Endothelial cell of umbilical vein (primary cell): ENCODE measurements at regions not wholly inside any gene's neighbourhood (a gene's known extent, or its start where the extent isn't known, plus 50 kb on each side); places are given as distances from the start of the nearest gene placed in this dataset.

Source experiments
- EZH2 ChIP-seq: IDR thresholded peaks from 2 replicates; pipeline ENCODE4 v1.6.1; 2012; ENCODE audit warnings: borderline replicate concordance, low read depth, mild to moderate bottlenecking, moderate library complexity, low read length, inconsistent platforms; ENCODE audit not compliant: severe bottlenecking
- FOS ChIP-seq: IDR thresholded peaks from 2 replicates; pipeline ENCODE4 v1.6.1; 2011; ENCODE audit warnings: mild to moderate bottlenecking, low read length, moderate library complexity, borderline replicate concordance; ENCODE audit not compliant: insufficient read depth
- GATA2 ChIP-seq: IDR thresholded peaks from 2 replicates; pipeline ENCODE4 v1.7.0; 2011; ENCODE audit warnings: low read depth, mild to moderate bottlenecking, moderate library complexity, mixed read lengths, low read length; ENCODE audit not compliant: insufficient read length, insufficient read depth
- MYC ChIP-seq: IDR thresholded peaks from one replicate; pipeline ENCODE4 v1.6.1; 2011; ENCODE audit warnings: mild to moderate bottlenecking, low read depth, low read length
- POLR2A ChIP-seq: IDR thresholded peaks from 2 replicates; pipeline ENCODE4 v1.6.1; 2012; ENCODE audit warnings: low read depth, mild to moderate bottlenecking, control low read depth, low read length
- POLR2AphosphoS5 ChIP-seq: IDR thresholded peaks from 2 replicates; pipeline ENCODE4 v1.6.1; 2012; ENCODE audit warnings: low read depth, mild to moderate bottlenecking, control low read depth, low read length, moderate library complexity; ENCODE audit not compliant: insufficient read depth
- TF ChIP-seq, protein P1 (sequence below), 2 donors: IDR thresholded peaks; 1 replicate in 1 of 2; 2 replicates in 1 of 2; pipeline ENCODE4 v1.5.1; 2011; ENCODE audit warnings: low read length in 2 of 2, mild to moderate bottlenecking in 2 of 2, moderate library complexity in 2 of 2, control low read depth in 1 of 2, inconsistent platforms in 1 of 2, low read depth in 1 of 2; ENCODE audit not compliant: insufficient read depth in 1 of 2; ENCODE audit errors: extremely low read depth in 1 of 2
- TF ChIP-seq, protein P2 (sequence below): IDR thresholded peaks from 2 replicates; pipeline ENCODE4 v1.6.1; 2011; ENCODE audit not compliant: insufficient read depth, insufficient read length

DNA sequence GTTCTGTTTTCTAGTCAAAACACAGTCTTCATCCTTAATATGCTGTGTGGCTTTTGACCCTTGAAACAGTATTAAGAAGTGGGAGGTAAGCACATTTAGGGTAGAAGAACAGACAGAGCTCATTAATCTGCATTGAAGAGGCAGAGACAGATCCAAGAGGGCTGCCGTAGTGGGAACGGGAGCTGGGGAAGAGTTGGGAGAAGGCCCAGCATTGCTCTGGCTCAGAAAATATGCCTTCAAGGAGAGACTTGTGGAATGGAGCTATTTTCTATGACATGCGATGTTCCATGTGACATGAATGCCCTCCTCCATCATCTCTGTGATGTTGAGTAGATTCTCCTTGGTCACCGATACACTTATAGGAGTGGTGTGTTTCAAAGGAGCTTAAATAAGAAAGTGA is 273.3 kb upstream of the BOD1L1 start:
- TF ChIP-seq POLR2AphosphoS5 (no peak), EZH2 (no peak), POLR2A (no peak), MYC (no peak), GATA2 (no peak), FOS (no peak)
- TF ChIP-seq, protein P1, sequence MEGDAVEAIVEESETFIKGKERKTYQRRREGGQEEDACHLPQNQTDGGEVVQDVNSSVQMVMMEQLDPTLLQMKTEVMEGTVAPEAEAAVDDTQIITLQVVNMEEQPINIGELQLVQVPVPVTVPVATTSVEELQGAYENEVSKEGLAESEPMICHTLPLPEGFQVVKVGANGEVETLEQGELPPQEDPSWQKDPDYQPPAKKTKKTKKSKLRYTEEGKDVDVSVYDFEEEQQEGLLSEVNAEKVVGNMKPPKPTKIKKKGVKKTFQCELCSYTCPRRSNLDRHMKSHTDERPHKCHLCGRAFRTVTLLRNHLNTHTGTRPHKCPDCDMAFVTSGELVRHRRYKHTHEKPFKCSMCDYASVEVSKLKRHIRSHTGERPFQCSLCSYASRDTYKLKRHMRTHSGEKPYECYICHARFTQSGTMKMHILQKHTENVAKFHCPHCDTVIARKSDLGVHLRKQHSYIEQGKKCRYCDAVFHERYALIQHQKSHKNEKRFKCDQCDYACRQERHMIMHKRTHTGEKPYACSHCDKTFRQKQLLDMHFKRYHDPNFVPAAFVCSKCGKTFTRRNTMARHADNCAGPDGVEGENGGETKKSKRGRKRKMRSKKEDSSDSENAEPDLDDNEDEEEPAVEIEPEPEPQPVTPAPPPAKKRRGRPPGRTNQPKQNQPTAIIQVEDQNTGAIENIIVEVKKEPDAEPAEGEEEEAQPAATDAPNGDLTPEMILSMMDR (IDR thresholded peaks at IDR 0.05; ENCODE audit: extremely low read depth in 1 of 2, insufficient read depth in 1 of 2, low read depth in 1 of 2, low read length in 2 of 2) = no peak
- TF ChIP-seq, protein P2, sequence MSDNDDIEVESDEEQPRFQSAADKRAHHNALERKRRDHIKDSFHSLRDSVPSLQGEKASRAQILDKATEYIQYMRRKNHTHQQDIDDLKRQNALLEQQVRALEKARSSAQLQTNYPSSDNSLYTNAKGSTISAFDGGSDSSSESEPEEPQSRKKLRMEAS = no peak
